Smooth muscle cell (in vitro differentiated cells): ENCODE measurements at regions not wholly inside any gene's neighbourhood (a gene's known extent, or its start where the extent isn't known, plus 50 kb on each side); places are given as distances from the start of the nearest gene placed in this dataset.

Experiments used
- DNase-seq: peaks from one replicate; lab custom pipeline; 2025; ENCODE audit not compliant: unreplicated experiment; lab: John Stamatoyannopoulos, UW
- H2AFZ ChIP-seq: fragments of 200-600 bp; sonication (generic); 2 replicates; pipeline ENCODE4 v1.6.0; 2016; ENCODE audit warnings: antibody characterized with exemption, low read depth, mild to moderate bottlenecking
- H3F3A ChIP-seq: fragments of 200-600 bp; sonication (generic); 2 replicates; pipeline ENCODE4 v1.6.0; 2017; ENCODE audit warnings: antibody characterized with exemption, low read depth
- H3K27ac ChIP-seq: fragments of 200-600 bp; sonication (generic); 2 replicates; pipeline ENCODE4 v1.5.1; 2016; ENCODE audit warnings: low read depth, mild to moderate bottlenecking
- H3K27me3 ChIP-seq: fragments of 200-600 bp; sonication (generic); 2 replicates; pipeline ENCODE4 v1.6.1; 2016; ENCODE audit warnings: low read depth, mild to moderate bottlenecking
- H3K36me3 ChIP-seq: fragments of 200-600 bp; sonication (generic); 2 replicates; pipeline ENCODE4 v1.5.1; 2016; ENCODE audit warnings: low read depth
- H3K4me1 ChIP-seq: fragments of 200-600 bp; sonication (generic); 2 replicates; pipeline ENCODE4 v1.5.1; 2016; ENCODE audit warnings: low read depth
- H3K4me2 ChIP-seq: fragments of 200-600 bp; sonication (generic); 2 replicates; pipeline ENCODE4 v1.6.0; 2016; ENCODE audit warnings: mild to moderate bottlenecking
- H3K4me3 ChIP-seq: fragments of 200-600 bp; sonication (generic); 2 replicates; pipeline ENCODE4 v1.5.1; 2016; ENCODE audit warnings: mild to moderate bottlenecking
- H3K79me2 ChIP-seq: fragments of 200-600 bp; sonication (generic); 2 replicates; pipeline ENCODE4 v1.6.0; 2016; ENCODE audit warnings: low read depth, mild to moderate bottlenecking
- H3K9ac ChIP-seq: fragments of 200-600 bp; sonication (generic); 2 replicates; pipeline ENCODE4 v1.6.0; 2016; ENCODE audit warnings: low read depth
- H3K9me3 ChIP-seq: fragments of 200-600 bp; sonication (generic); replicated peaks from 2 replicates; pipeline ENCODE4 v1.5.1; 2016; ENCODE audit warnings: low read depth
- H4K20me1 ChIP-seq: fragments of 200-600 bp; sonication (generic); 2 replicates; pipeline ENCODE4 v1.6.0; 2016; ENCODE audit warnings: low read depth
- CTCF ChIP-seq: fragments of 200-600 bp; sonication (generic); IDR thresholded peaks from 2 replicates; pipeline ENCODE4 v1.5.1; 2017; ENCODE audit warnings: borderline replicate concordance, mild to moderate bottlenecking, antibody characterized with exemption; ENCODE audit not compliant: insufficient read depth, poor library complexity, severe bottlenecking
- WGBS: methylation state at CpG from one replicate; pipeline ENCODE4 v1.1.7; 2016; ENCODE audit warnings: low lambda C conversion rate; 5-methylcytosine and 5-hydroxymethylcytosine counted together

GRCh38 chr10:83834096-83834495 is 305.2 kb upstream of the GHITM start:
- Histone ChIP-seq H4K20me1 (no peaks in the 10 kb centered on the region), H3K9ac (no peak overlapping the region), H3F3A (no peaks in the 10 kb centered on the region), H3K4me1 (no peaks in the 10 kb centered on the region), H3K36me3 (no peaks in the 10 kb centered on the region), H3K79me2 (no peaks in the 10 kb centered on the region), H3K27ac (no peak overlapping the region), H3K27me3 (no peaks in the 10 kb centered on the region), H3K4me2 (no peak overlapping the region), H2AFZ (no peak overlapping the region), H3K9me3 (no peaks in the 10 kb centered on the region), H3K4me3 (no peak overlapping the region)
- TF ChIP-seq CTCF: no peak
- DNase-seq: no peak
- WGBS: 84% methylated on average over 2 of the region's 2 CpGs

GRCh38 chr10:83835945-83836745 is 303.2 kb upstream of the GHITM start:
- TF ChIP-seq CTCF: no peak
- H3K9me3 ChIP-seq: no peaks in the 10 kb centered on the region
- H2AFZ ChIP-seq: no peak overlapping the region
- no peak overlapping the region for H3K27ac ChIP-seq
- no peaks in the 10 kb centered on the region for H4K20me1 ChIP-seq
- H3K79me2 ChIP-seq: no peaks in the 10 kb centered on the region
- H3K9ac ChIP-seq: no peak overlapping the region
- no peaks in the 10 kb centered on the region for H3F3A ChIP-seq
- no peak overlapping the region for H3K4me2 ChIP-seq
- 91% methylated on average over 3 of the region's 3 CpGs for WGBS
- no peak for DNase-seq
- H3K36me3 ChIP-seq: no peaks in the 10 kb centered on the region
- H3K27me3 ChIP-seq: no peaks in the 10 kb centered on the region
- H3K4me1 ChIP-seq: no peaks in the 10 kb centered on the region
- H3K4me3 ChIP-seq: no peak overlapping the region

- Histone ChIP-seq H3K9me3 (no peaks in the 10 kb centered on the region), H3K27ac (no peak overlapping the region), H3K27me3 (no peaks in the 10 kb centered on the region), H4K20me1 (no peaks in the 10 kb centered on the region), H3K4me2 (no peak overlapping the region), H3F3A (no peaks in the 10 kb centered on the region), H3K4me3 (no peak overlapping the region), H2AFZ (no peak overlapping the region), H3K36me3 (no peaks in the 10 kb centered on the region), H3K4me1 (no peaks in the 10 kb centered on the region), H3K9ac (no peak overlapping the region), H3K79me2 (no peaks in the 10 kb centered on the region)
- no peak for DNase-seq
- TF ChIP-seq CTCF: no peak
- 83% methylated on average over 3 of the region's 3 CpGs for WGBS
Observed at GRCh38 chr10:83848677-83849076, 290.6 kb upstream of the GHITM start.

- Histone ChIP-seq H3K4me1 (no peaks in the 10 kb centered on the region), H2AFZ (no peak overlapping the region), H3F3A (no peaks in the 10 kb centered on the region), H3K79me2 (no peaks in the 10 kb centered on the region), H3K27me3 (no peaks in the 10 kb centered on the region), H3K27ac (no peak overlapping the region), H3K36me3 (no peaks in the 10 kb centered on the region), H4K20me1 (no peaks in the 10 kb centered on the region), H3K9ac (no peak overlapping the region), H3K4me2 (no peak overlapping the region), H3K9me3 (no peaks in the 10 kb centered on the region), H3K4me3 (no peak overlapping the region)
- no peak for TF ChIP-seq CTCF
- no peak for DNase-seq
Observed at GRCh38 chr10:83849150-83849549, 290.2 kb upstream of the GHITM start.
